Stimulated activated naive CD4-positive, alpha-beta T cell treated with Interleukin-2 at 50 U/mL for 16 hours (primary cell): ENCODE measurements at regions not wholly inside any gene's neighbourhood (a gene's known extent, or its start where the extent isn't known, plus 50 kb on each side); places are given as distances from the start of the nearest gene placed in this dataset.

Experiments used
- DNase-seq: peaks from one replicate; lab custom pipeline; 2025; lab: John Stamatoyannopoulos, UW

- no peak for DNase-seq
Observed at GRCh38 chr17:413016-413350, 60.4 kb upstream of the RPH3AL start.

- DNase-seq, result peak; percentile 61
Observed at GRCh38 chr17:412211-413015, 59.8 kb upstream of the RPH3AL start.

GRCh38 chr17:411421-412120 lies 59.0 kb upstream of the RPH3AL start:
- DNase-seq, result no peak

GRCh38 chr17:410543-411401 lies 58.2 kb upstream of the RPH3AL start:
- peak; percentile 41 for DNase-seq

- peak; percentile 98 for DNase-seq
Observed at GRCh38 chr17:409848-410542, 57.4 kb upstream of the RPH3AL start.

- DNase-seq, result no peak
Observed at GRCh38 chr17:409308-409847, 56.8 kb upstream of the RPH3AL start.

GRCh38 chr17:404703-405102 lies 52.1 kb upstream of the RPH3AL start:
- DNase-seq, result no peak
